ENCODE measurements at regions not wholly inside any gene's neighbourhood (a gene's known extent, or its start where the extent isn't known, plus 50 kb on each side); places are given as distances from the start of the nearest gene placed in this dataset.

DNA sequence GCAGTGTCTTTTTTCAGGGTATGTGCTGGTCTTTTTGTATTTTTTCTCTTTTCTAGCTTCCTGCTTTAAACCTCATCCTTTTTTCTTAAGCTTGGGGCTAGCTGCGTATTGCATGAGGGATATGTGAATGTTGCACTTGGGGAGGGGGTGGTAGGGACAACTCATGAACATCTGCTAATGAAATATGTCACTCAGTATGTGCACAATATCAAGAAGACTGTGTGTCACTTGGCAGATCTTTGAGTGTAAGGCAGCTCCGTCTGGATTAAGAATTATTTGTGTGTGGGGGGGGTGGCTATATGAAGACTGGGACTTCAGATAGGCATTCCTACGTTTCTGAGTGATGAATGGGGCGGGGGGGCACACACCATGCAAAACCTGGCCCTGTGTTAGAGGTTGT, 170.4 kb upstream of the CACNA1E start:
- Histone ChIP-seq H3K27me3 (peaks cover 75% of the 10 kb centered on the region), H3K4me3 (no peak overlapping the region), H3K27ac (no peak overlapping the region), H3K9me3 (no peaks in the 10 kb centered on the region), H3K36me3 (no peaks in the 10 kb centered on the region), H3K4me1 (peaks cover 0 to 11% (median under 1%) of the 10 kb centered on the region in 3 donors)
- no peak for TF ChIP-seq POLR2A (IDR thresholded peaks at IDR 0.05)
- TF ChIP-seq, protein P1, sequence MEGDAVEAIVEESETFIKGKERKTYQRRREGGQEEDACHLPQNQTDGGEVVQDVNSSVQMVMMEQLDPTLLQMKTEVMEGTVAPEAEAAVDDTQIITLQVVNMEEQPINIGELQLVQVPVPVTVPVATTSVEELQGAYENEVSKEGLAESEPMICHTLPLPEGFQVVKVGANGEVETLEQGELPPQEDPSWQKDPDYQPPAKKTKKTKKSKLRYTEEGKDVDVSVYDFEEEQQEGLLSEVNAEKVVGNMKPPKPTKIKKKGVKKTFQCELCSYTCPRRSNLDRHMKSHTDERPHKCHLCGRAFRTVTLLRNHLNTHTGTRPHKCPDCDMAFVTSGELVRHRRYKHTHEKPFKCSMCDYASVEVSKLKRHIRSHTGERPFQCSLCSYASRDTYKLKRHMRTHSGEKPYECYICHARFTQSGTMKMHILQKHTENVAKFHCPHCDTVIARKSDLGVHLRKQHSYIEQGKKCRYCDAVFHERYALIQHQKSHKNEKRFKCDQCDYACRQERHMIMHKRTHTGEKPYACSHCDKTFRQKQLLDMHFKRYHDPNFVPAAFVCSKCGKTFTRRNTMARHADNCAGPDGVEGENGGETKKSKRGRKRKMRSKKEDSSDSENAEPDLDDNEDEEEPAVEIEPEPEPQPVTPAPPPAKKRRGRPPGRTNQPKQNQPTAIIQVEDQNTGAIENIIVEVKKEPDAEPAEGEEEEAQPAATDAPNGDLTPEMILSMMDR (IDR thresholded peaks at IDR 0.05) = no peak
- no peak for TF ChIP-seq EP300 (IDR thresholded peaks at IDR 0.05)
- no peak for TF ChIP-seq POLR2AphosphoS5 (IDR thresholded peaks at IDR 0.05)
- WGBS, 2 donors (ENCODE audit: low coverage in 1 of 2) = 26 to 45% methylated on average over 2 to 4 of the region's 4 CpGs
- no peak for ATAC-seq

DNA sequence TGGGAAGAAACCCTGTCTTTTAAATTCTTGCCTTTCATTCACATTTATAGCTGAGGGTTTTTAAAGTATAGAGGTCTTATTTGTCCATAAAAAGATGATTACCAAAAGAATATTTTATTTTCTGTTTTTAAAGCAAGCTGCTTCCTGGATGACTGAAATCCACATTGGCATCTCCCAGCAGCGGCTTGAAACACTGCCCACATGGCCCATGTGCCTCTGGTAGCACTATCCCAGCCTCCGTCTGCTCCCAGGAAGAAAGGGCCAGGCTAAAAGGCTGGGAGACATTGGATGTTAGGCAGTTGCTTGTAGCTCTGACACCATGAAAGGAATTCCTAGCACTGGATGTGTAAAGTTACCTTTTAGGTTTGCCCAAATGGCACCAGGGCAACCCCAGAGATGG, 169.9 kb upstream of the CACNA1E start:
- no peak overlapping the region for H3K27ac ChIP-seq
- no peak overlapping the region for H3K4me3 ChIP-seq
- H3K4me1 ChIP-seq = peaks cover 0 to 16% (median 6%) of the 10 kb centered on the region in 3 donors
- 78 to 88% methylated on average over 2 of the region's 2 CpGs for WGBS, 2 donors (ENCODE audit: low coverage in 1 of 2)
- no peaks in the 10 kb centered on the region for H3K9me3 ChIP-seq
- no peak for TF ChIP-seq POLR2AphosphoS5 (IDR thresholded peaks at IDR 0.05)
- TF ChIP-seq POLR2A (IDR thresholded peaks at IDR 0.05) = no peak
- TF ChIP-seq, protein P1 (IDR thresholded peaks at IDR 0.05) = no peak
- TF ChIP-seq EP300 (IDR thresholded peaks at IDR 0.05) = no peak
- no peak for ATAC-seq
- no peaks in the 10 kb centered on the region for H3K36me3 ChIP-seq
- peaks cover 80% of the 10 kb centered on the region for H3K27me3 ChIP-seq

DNA sequence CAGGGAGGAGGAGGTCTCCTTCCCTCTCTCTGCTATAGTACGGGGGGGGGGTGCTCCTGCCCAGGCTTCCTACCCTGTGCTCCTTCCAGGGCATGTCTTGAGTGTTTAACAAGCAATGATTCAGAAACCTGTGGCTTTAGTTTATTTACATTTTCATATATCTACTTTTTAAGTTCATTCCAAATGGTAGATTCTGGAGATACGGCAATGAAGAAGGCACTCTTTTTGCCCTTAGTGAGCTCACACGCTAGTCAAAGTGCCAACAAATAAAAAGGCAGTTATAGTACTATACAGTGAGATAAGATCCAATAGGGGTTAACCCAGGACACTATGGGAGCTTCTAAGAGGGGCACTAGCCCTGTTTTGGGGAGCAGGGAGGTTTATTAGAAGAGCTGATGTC, 169.3 kb upstream of the CACNA1E start:
- peaks cover 0 to 19% (median 6%) of the 10 kb centered on the region in 3 donors for H3K4me1 ChIP-seq
- no peak for ATAC-seq
- no peak overlapping the region for H3K27ac ChIP-seq
- no peak overlapping the region for H3K4me3 ChIP-seq
- WGBS, 2 donors (ENCODE audit: low coverage in 1 of 2) = 40 to 77% methylated on average over 1 to 3 of the region's 3 CpGs
- no peaks in the 10 kb centered on the region for H3K9me3 ChIP-seq
- TF ChIP-seq POLR2AphosphoS5 (IDR thresholded peaks at IDR 0.05) = no peak
- TF ChIP-seq EP300 (IDR thresholded peaks at IDR 0.05) = no peak
- no peak for TF ChIP-seq POLR2A (IDR thresholded peaks at IDR 0.05)
- TF ChIP-seq, protein P1 (IDR thresholded peaks at IDR 0.05) = no peak
- no peaks in the 10 kb centered on the region for H3K36me3 ChIP-seq
- peaks cover 86% of the 10 kb centered on the region for H3K27me3 ChIP-seq

DNA sequence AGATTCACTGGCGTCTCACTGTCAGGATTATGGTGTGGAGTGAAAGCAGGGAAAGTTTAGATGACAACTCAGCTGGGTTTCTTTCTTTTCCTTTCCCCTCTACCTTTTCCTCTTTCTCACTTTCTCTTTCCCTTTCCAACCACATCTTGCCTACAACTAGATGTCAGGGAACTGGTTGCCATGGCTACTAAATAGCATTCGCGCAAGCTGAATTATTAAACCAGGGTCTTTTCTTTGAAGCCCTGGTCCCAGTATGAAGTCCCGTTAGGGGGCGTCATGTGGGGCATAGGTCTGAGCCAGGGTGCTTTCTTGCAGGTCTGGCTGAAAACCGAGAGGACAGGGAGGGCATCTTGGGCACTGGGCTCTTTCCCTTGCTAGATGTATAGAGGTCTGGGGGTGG, 168.4 kb upstream of the CACNA1E start:
- H3K27ac ChIP-seq = no peak overlapping the region
- peaks cover 92% of the 10 kb centered on the region for H3K27me3 ChIP-seq
- H3K4me1 ChIP-seq = peaks cover 0 to 19% (median 6%) of the 10 kb centered on the region in 3 donors
- no peak overlapping the region for H3K4me3 ChIP-seq
- WGBS, 2 donors (ENCODE audit: low coverage in 1 of 2) = 16 to 23% methylated on average over 3 to 5 of the region's 6 CpGs
- TF ChIP-seq POLR2A (IDR thresholded peaks at IDR 0.05) = no peak
- no peak for ATAC-seq
- H3K9me3 ChIP-seq = no peaks in the 10 kb centered on the region
- H3K36me3 ChIP-seq = no peaks in the 10 kb centered on the region

DNA sequence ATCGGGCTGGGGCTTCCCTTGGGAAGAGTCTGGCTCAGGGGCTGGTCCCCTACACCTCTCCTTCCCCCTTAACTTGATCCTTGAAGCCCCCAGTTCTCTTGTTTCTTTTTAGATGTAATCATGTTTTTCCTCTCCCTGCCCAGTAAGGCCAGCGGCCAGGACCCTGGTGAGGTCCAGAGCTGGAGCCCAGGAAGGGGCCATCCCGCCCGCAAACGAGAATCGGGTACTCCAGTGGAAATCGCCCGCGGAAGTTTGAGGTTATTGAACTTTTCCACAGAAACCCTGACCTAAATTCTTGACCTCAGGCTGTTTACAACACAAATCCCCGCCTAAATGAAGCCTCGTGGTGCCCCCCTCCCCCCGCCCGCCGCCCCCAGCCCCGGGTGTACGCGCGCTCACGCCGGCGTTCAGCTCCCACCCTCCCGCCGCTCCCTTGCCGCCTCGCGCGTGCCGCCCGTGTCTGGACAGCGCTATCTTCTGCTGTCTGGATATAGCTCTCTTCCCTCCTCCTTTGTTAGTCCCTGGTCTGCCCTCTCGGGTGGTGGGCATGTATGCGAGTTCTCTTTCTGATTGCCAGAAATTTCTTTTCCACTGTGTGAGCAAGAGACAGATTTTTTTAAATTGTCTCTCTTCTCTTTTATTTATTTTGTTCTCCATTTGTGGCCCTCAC, 165.9 kb upstream of the CACNA1E start:
- no peak for ATAC-seq
- 0% methylated on average over 1 to 4 of the region's 32 CpGs for WGBS, 2 donors (ENCODE audit: low coverage in 1 of 2)

More for the DNA sequence above, 165.9 kb upstream of the CACNA1E start:
- no peak overlapping the region for H3K4me3 ChIP-seq
- peaks cover 92% of the 10 kb centered on the region for H3K27me3 ChIP-seq
- H3K36me3 ChIP-seq = no peaks in the 10 kb centered on the region
- peaks cover 0 to 19% (median 6%) of the 10 kb centered on the region in 3 donors for H3K4me1 ChIP-seq
- H3K9me3 ChIP-seq = no peaks in the 10 kb centered on the region
- no peak overlapping the region for H3K27ac ChIP-seq
- TF ChIP-seq, protein P1 (IDR thresholded peaks at IDR 0.05) = no peak
- TF ChIP-seq POLR2AphosphoS5 (IDR thresholded peaks at IDR 0.05) (no peak), POLR2A (IDR thresholded peaks at IDR 0.05) (no peak), EP300 (IDR thresholded peaks at IDR 0.05) (no peak)

Data from gastroesophageal sphincter (tissue), 4 donors.